T-helper 2 cell treated with Interferon-gamma antibody and Interleukin-4, amounts not matched to agents 100 ng/mL and 5 ng/mL, for 36 hours (primary cell): ENCODE measurements at regions not wholly inside any gene's neighbourhood (a gene's known extent, or its start where the extent isn't known, plus 50 kb on each side); places are given as distances from the start of the nearest gene placed in this dataset.

ENCODE experiments used
- intact Hi-C: fragments of 100-400 bp; cut with micrococcal nuclease; formaldehyde crosslinking; loops from one replicate; pipeline ENCODE4 v1.15.1; 2023

DNA sequence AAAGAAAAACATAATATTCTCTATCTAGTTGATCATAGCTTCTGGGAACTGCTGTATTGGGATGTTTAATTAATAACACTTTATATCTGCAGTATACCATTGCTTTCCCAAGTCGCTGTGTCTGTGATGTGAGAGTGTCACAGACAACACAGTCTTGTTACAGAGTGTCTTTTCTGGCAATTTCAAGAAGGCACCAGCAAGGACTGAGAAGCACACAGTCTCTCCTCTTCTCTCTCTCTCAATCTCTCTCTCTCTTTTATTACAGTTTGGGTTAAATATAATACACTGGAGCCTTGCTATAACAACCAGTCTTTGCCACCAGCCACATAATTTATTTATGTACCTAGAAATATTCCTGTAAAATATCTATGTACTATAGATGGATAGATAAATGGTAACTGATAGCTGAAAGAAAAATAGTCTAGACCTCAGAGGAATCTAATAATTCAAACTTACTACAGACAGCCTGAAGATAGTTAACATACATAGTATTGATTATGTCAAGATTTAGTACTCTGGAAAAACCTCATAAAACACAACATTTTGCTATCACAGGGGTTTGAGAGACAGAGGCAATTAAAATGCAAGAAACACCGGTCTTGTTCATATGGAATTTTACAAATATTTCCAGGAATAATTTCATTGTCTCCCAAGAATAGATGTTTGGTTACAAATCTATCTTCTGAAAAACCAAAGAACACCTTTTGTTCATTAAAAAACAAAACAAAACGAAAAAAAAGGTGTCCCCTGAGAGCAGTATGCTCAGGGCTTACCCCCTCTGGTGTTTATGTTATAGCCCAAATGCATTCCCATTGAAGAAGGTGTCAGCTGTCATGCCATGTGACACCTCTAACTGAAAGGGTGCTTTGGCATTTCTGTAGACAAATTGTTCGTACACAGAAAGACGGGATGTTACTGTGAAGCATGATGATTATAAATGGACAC lies 507.8 kb downstream of the TBC1D4 start:
- intact Hi-C loops: no loop called here

DNA sequence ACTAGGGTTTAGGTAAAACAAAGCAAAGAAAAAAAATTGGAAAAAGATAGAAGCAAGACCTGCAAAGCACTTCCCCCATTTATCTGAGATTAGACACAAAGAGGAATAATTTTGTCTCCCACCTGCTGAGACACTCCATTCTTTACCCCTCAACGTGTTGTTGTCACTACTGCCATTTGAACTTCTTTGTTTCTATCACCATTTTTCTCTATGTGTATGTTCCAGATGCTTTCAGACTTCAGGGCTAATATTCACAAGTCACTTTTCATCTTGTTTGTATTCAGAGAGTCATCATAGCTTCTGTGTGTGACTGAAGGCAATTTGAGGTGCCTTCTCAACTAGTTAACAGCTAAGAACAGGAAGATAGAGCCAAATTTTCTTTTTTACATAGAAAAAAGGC lies 512.5 kb downstream of the TBC1D4 start:
- intact Hi-C loops: no loop called here

DNA sequence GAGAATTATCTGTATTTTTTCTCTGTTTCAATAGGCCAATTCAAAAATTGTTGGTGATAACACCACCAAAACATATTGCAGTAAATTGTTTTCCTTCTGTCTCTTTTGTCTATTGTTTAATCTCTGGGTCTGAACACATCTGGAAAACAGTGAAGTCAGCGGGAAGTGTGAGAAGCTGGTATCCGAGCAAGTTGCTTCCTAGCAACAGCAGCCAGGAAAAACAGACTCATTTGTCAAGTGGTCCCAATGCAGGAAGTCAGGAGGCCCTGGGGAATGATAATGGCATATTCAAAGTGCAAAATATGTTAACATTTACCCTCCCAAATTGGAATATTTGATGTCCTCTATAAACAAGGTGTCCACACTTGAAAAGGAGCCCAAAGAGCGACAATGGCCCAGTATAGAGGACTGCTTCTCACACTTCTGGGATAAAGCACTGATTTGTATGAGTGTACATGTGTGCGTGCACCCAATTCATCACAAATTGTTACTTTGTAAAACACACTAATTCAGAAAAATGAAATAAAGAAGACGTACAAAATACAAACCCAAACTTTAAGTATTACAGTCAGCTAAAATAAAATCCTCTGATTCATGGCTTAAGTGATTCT lies 515.0 kb downstream of the TBC1D4 start:
- intact Hi-C loops: no loop called here

GRCh38 chr13:74966275-74966674 lies 515.7 kb downstream of the TBC1D4 start:
- intact Hi-C loops: no loop called here

GRCh38 chr13:74945637-74946036 lies 536.3 kb downstream of the TBC1D4 start:
- intact Hi-C loops: no loop called here

DNA sequence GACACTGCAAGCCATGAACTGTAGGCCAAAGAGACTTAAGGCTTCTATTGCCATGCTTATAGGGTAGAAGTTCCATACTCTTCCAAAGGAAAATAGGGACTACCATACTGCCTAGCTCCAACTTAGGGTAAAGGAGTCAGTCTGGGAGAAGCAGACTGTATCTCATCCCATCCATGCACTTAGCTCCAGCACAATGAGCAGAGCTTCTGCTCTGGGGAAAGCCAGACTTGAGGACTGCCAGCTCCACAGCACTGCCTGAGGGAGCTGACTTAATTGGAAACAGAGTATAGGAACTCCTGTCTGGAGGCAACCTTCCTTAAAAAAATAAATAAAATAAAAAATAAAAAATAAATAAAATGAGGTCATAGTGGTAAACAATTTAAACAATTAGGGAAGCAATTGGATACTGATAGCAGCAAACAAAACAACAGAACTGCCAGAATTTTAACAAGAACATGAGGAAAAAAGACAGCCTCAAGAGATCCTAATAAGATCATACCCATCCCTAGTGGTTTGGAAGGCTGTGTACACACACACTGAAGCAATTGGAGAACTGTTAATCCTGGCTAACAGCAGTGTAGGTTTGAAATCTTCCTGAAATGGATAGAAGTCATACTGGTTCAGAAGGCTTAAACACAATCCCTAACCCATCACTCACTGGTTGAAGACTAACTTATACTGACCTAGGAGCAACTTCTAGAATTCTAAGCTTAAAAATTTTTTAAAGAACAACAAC lies 550.1 kb downstream of the TBC1D4 start:
- intact Hi-C loops: no loop called here

- intact Hi-C loops: no loop called here
Observed at GRCh38 chr13:74930402-74931165, 551.4 kb downstream of the TBC1D4 start.

- intact Hi-C loops: no loop called here
Observed at GRCh38 chr13:74929436-74929835, 552.5 kb downstream of the TBC1D4 start.

DNA sequence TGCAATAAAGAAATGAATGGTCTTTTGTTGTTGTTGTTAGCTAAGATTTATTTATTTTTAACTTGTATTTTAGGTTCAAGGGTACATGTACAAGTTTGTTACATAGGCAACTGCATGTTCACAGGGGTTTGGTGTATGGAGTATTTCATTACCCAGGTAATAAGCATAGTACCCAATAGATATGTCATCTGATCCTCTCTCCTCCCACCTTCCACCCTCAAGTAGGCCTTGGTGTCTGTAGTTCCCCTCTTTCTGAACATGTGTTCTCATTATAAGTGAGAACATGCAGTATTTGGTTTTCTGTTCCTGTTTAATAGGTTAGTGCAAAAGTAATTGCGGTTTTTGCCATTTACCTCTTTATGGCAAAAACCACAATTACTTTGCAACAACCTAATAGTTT lies 554.1 kb downstream of the TBC1D4 start:
- intact Hi-C loops: no loop called here

GRCh38 chr13:74922963-74923362 lies 559.0 kb downstream of the TBC1D4 start:
- intact Hi-C loops: no loop called here

DNA sequence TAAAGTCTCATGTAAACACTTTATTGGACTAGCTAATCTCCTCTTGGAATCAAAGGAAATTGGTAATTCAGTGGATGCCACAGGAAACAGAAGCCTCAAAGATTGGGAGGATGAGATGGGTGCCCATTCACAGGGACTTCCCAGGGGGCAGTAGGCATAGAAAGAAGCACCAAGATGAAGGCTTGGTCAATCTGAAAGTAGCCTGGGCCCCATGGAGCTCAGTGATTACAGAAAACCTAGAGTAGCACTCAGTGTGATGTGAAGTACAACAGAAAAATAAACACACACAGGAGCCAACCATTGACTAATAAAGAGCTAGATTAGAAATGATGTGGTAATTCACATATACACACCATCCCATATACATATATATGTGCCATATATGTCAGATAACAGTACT lies 560.6 kb downstream of the TBC1D4 start:
- intact Hi-C loops: no loop called here

- intact Hi-C loops: no loop called here
Observed at GRCh38 chr13:74920920-74921319, 561.0 kb downstream of the TBC1D4 start.

DNA sequence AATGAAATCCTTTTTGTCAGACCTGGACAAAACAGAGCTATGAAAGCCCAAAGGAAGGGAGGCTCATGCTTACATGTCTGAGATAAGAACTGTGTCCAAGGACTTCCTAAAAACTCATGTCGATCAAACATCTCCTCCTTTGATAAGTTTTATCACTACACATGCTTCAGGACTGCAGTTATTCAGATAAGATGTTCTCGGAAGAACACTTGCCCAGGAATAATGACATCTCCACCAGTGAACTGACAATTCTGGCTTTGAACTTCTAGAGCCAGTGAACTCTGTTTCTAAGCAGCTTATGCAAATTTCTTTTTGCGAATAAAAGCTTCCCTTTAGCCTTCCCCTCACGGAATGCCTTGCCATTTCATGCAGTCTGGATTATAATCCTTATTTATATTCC lies 561.6 kb downstream of the TBC1D4 start:
- intact Hi-C loops: no loop called here

GRCh38 chr13:74919914-74920313 lies 562.1 kb downstream of the TBC1D4 start:
- intact Hi-C loops: no loop called here

GRCh38 chr13:74912898-74913297 lies 569.1 kb downstream of the TBC1D4 start:
- intact Hi-C loops: no loop called here

DNA sequence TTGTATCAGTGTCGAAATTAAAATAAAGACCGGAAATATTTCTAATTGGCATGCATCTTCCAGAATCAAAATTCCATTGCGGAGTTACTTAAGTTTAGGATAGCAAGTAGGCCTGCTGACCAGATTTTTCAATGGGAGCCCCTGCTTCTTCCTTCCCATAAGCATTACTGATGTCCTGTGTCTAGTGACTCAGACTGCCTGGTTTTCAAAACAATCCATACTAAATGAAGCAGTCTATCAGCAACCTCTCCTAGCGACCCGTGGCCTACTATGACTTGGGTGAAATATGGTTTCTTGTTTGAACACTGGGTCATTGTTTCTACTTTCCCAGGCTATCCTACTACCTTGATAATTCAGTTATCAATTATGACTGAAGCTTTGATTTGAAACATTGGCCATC lies 571.6 kb downstream of the TBC1D4 start:
- intact Hi-C loops: no loop called here

- intact Hi-C loops: no loop called here
Observed at GRCh38 chr13:74907788-74908187, 574.2 kb downstream of the TBC1D4 start.

- intact Hi-C loops: no loop called here
Observed at GRCh38 chr13:74904556-74904955, 577.4 kb downstream of the TBC1D4 start.

- intact Hi-C loops: no loop called here
Observed at GRCh38 chr13:74895042-74895796, 586.8 kb downstream of the TBC1D4 start.

- intact Hi-C loops: no loop called here
Observed at GRCh38 chr13:74892096-74892495, 589.9 kb downstream of the TBC1D4 start.

- intact Hi-C loops: no loop called here
Observed at GRCh38 chr13:74891610-74892009, 590.4 kb downstream of the TBC1D4 start.
